ENCODE measurements at regions not wholly inside any gene's neighbourhood (a gene's known extent, or its start where the extent isn't known, plus 50 kb on each side); places are given as distances from the start of the nearest gene placed in this dataset.
"Not testable (repeated sequence)": the region's sequence is repeated elsewhere in the genome, so short reads cannot be mapped to it uniquely, and the experiment has no call there.

- in situ Hi-C loops (cut with HindIII; ENCODE audit: low sequenced_read_pairs), result no loop called here
Measured at GRCh38 chr7:126022452-126022851, 1092.8 kb upstream of the POT1 start.

GRCh38 chr7:126016722-126017121, 1087.1 kb upstream of the POT1 start:
- in situ Hi-C loops (cut with HindIII; ENCODE audit: low sequenced_read_pairs), result no loop called here

- in situ Hi-C loops (cut with HindIII; ENCODE audit: low sequenced_read_pairs), result no loop called here
Measured at GRCh38 chr7:126005064-126005463, 1075.4 kb upstream of the POT1 start.

GRCh38 chr7:126001349-126001748, 1071.7 kb upstream of the POT1 start:
- in situ Hi-C loops (cut with HindIII; ENCODE audit: low sequenced_read_pairs), result no loop called here

- in situ Hi-C loops (cut with HindIII; ENCODE audit: low sequenced_read_pairs), result no loop called here
Measured at GRCh38 chr7:125984795-125985194, 1055.2 kb upstream of the POT1 start.

GRCh38 chr7:125971656-125972055, 1042.0 kb upstream of the POT1 start:
- in situ Hi-C loops (cut with HindIII; ENCODE audit: low sequenced_read_pairs), result no loop called here

- in situ Hi-C loops (cut with HindIII; ENCODE audit: low sequenced_read_pairs), result no loop called here
Measured at GRCh38 chr7:125966278-125967048, 1036.8 kb upstream of the POT1 start.

- in situ Hi-C loops (cut with HindIII; ENCODE audit: low sequenced_read_pairs), result no loop called here
Measured at GRCh38 chr7:125934955-125935354, 1005.3 kb upstream of the POT1 start.

GRCh38 chr7:125934539-125934938, 1004.9 kb upstream of the POT1 start:
- in situ Hi-C loops (cut with HindIII; ENCODE audit: low sequenced_read_pairs), result no loop called here

- in situ Hi-C loops (cut with HindIII; ENCODE audit: low sequenced_read_pairs), result no loop called here
Measured at GRCh38 chr7:125930848-125931247, 1001.2 kb upstream of the POT1 start.

- in situ Hi-C loops (cut with HindIII; ENCODE audit: low sequenced_read_pairs), result no loop called here
Measured at GRCh38 chr7:125927556-125927955, 997.9 kb upstream of the POT1 start.

GRCh38 chr7:125926621-125927020, 997.0 kb upstream of the POT1 start:
- in situ Hi-C loops (cut with HindIII; ENCODE audit: low sequenced_read_pairs), result no loop called here

- in situ Hi-C loops (cut with HindIII; ENCODE audit: low sequenced_read_pairs), result no loop called here
Measured at GRCh38 chr7:125924037-125924436, 994.4 kb upstream of the POT1 start.

GRCh38 chr7:125915381-125915948, 985.8 kb upstream of the POT1 start:
- in situ Hi-C loops (cut with HindIII; ENCODE audit: low sequenced_read_pairs), result not testable (repeated sequence)

- in situ Hi-C loops (cut with HindIII; ENCODE audit: low sequenced_read_pairs), result no loop called here
Measured at GRCh38 chr7:125908711-125909110, 979.1 kb upstream of the POT1 start.

GRCh38 chr7:125899577-125899976, 970.0 kb upstream of the POT1 start:
- in situ Hi-C loops (cut with HindIII; ENCODE audit: low sequenced_read_pairs), result no loop called here

GRCh38 chr7:125892434-125892833, 962.8 kb upstream of the POT1 start:
- in situ Hi-C loops (cut with HindIII; ENCODE audit: low sequenced_read_pairs), result no loop called here

- in situ Hi-C loops (cut with HindIII; ENCODE audit: low sequenced_read_pairs), result no loop called here
Measured at GRCh38 chr7:125878988-125879387, 949.4 kb upstream of the POT1 start.

GRCh38 chr7:125878235-125878956, 948.8 kb upstream of the POT1 start:
- in situ Hi-C loops (cut with HindIII; ENCODE audit: low sequenced_read_pairs), result no loop called here

GRCh38 chr7:125877246-125877645, 947.6 kb upstream of the POT1 start:
- in situ Hi-C loops (cut with HindIII; ENCODE audit: low sequenced_read_pairs), result no loop called here

- in situ Hi-C loops (cut with HindIII; ENCODE audit: low sequenced_read_pairs), result no loop called here
Measured at GRCh38 chr7:125876431-125876830, 946.8 kb upstream of the POT1 start.

- in situ Hi-C loops (cut with HindIII; ENCODE audit: low sequenced_read_pairs), result no loop called here
Measured at GRCh38 chr7:125871431-125871830, 941.8 kb upstream of the POT1 start.
